ENCODE measurements at regions not wholly inside any gene's neighbourhood (a gene's known extent, or its start where the extent isn't known, plus 50 kb on each side); places are given as distances from the start of the nearest gene placed in this dataset.

DNA sequence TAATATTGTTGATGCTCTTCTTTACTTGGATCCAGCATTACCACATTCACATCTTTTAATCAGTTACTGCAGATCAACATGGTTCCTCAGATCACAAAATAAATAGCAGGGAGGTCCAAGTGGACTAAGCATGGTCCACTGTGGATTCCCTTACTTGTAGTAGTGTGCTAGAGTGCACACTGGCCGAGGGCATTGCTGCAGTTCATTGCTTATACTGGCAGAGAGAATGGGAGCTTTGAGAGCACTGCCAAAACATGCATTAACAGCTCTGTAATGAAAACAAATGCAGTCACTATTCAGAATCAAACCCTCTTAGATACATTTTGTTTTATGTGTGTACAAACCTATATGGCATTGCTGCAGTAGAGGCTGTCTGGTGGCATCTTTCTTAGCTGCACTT is 471.5 kb downstream of the CD109 start:
- Histone ChIP-seq H3K36me3 (ENCODE audit: insufficient read depth, low read length) (no peaks in the 10 kb centered on the region), H3K4me2 (ENCODE audit: low read length) (no peak overlapping the region), H3K4me1 (ENCODE audit: control insufficient read depth, insufficient read depth, low read length) (no peaks in the 10 kb centered on the region), H3K4me3 (ENCODE audit: low read length) (no peak overlapping the region), H3K9ac (ENCODE audit: low read depth, low read length) (no peak overlapping the region), H3K27me3 (ENCODE audit: control insufficient read depth, insufficient read depth, low read length) (peaks cover 4% of the 10 kb centered on the region), H3K9me3 (replicated peaks; ENCODE audit: low read length) (no peaks in the 10 kb centered on the region)

- no peaks in the 10 kb centered on the region for H3K9me3 ChIP-seq (replicated peaks; ENCODE audit: low read length)
- no peaks in the 10 kb centered on the region for H3K4me1 ChIP-seq (ENCODE audit: control insufficient read depth, insufficient read depth, low read length)
- no peak overlapping the region for H3K4me2 ChIP-seq (ENCODE audit: low read length)
- peaks cover 4% of the 10 kb centered on the region for H3K27me3 ChIP-seq (ENCODE audit: control insufficient read depth, insufficient read depth, low read length)
- no peak overlapping the region for H3K4me3 ChIP-seq (ENCODE audit: low read length)
- no peak overlapping the region for H3K9ac ChIP-seq (ENCODE audit: low read depth, low read length)
- H3K36me3 ChIP-seq (ENCODE audit: insufficient read depth, low read length), result no peaks in the 10 kb centered on the region
Observed at GRCh38 chr6:74166849-74167248, 470.8 kb downstream of the CD109 start.

DNA sequence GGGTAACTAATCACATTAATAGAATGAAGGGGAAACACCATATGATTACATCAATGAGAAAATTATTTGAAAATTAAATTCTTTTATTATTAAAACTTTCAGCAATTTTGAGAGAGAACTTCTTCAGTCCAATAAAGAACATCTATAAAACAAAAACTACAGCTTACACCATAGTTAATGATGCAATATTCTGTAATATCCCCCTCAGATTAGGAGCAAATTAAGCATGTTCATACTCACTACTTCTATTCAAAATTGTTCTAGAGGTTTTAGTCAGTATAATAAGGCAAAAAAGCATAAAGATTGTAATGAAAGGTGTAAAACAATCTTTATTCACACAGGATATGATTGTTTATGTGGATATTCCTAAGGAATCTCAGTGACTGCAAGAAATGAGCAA is 465.4 kb downstream of the CD109 start:
- Histone ChIP-seq H3K4me1 (ENCODE audit: control insufficient read depth, insufficient read depth, low read length) (no peaks in the 10 kb centered on the region), H3K9ac (ENCODE audit: low read depth, low read length) (no peak overlapping the region), H3K9me3 (replicated peaks; ENCODE audit: low read length) (no peaks in the 10 kb centered on the region), H3K36me3 (ENCODE audit: insufficient read depth, low read length) (no peaks in the 10 kb centered on the region), H3K4me3 (ENCODE audit: low read length) (no peak overlapping the region), H3K4me2 (ENCODE audit: low read length) (no peak overlapping the region), H3K27me3 (ENCODE audit: control insufficient read depth, insufficient read depth, low read length) (no peaks in the 10 kb centered on the region)

- no peak overlapping the region for H3K4me2 ChIP-seq (ENCODE audit: low read length)
Observed at GRCh38 chr6:74152096-74152675, 456.2 kb downstream of the CD109 start.

DNA sequence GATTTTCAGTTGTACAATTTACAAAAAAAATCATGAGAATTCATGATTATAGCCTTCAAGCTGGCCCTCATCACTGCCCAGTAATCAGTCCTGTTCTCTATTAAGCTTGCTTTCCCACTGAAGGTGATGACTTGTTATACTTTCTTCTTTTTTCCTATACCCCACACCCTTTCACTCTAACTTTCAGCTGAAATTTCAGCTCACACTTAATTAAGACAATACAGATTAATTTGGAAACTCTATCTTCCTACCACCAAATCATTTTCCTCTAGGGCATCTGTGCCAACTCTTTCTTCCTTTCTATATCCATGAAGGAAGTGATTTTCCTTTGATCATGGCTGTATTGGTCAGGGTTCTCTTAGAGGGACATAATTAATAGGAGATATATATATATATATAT is 449.9 kb downstream of the CD109 start:
- Histone ChIP-seq H3K4me1 (ENCODE audit: control insufficient read depth, insufficient read depth, low read length) (no peaks in the 10 kb centered on the region), H3K36me3 (ENCODE audit: insufficient read depth, low read length) (no peaks in the 10 kb centered on the region), H3K27me3 (ENCODE audit: control insufficient read depth, insufficient read depth, low read length) (no peaks in the 10 kb centered on the region), H3K9ac (ENCODE audit: low read depth, low read length) (no peak overlapping the region), H3K9me3 (replicated peaks; ENCODE audit: low read length) (no peaks in the 10 kb centered on the region), H3K4me2 (ENCODE audit: low read length) (no peak overlapping the region), H3K4me3 (ENCODE audit: low read length) (no peak overlapping the region)

More at GRCh38 chr6:74152096-74152675, 456.2 kb downstream of the CD109 start:
- no peak overlapping the region for H3K9ac ChIP-seq (ENCODE audit: low read depth, low read length)
- H3K27me3 ChIP-seq (ENCODE audit: control insufficient read depth, insufficient read depth, low read length), result peaks cover 4% of the 10 kb centered on the region
- no peak overlapping the region for H3K4me3 ChIP-seq (ENCODE audit: low read length)
- no peaks in the 10 kb centered on the region for H3K36me3 ChIP-seq (ENCODE audit: insufficient read depth, low read length)
- H3K4me1 ChIP-seq (ENCODE audit: control insufficient read depth, insufficient read depth, low read length), result no peaks in the 10 kb centered on the region
- H3K9me3 ChIP-seq (replicated peaks; ENCODE audit: low read length), result no peaks in the 10 kb centered on the region

DNA sequence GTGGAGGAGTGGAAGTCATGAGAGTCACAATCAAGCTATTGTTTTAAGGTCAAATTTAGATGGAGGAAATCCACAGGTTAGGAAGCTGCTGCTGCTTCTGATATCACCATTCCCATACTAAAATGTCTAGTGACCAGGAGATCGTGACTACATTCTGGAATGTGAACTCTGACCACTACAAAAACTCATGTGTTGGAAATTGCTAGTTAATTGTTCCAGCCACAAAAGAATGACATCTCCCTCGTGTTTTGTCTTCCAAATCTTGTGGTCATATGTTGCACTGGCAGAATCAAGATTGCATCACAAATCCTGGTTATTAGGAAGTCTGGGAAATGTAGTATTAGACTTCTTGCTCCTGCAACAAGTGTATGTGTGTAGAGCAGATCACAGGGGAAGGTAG is 441.9 kb downstream of the CD109 start:
- Histone ChIP-seq H3K27me3 (ENCODE audit: control insufficient read depth, insufficient read depth, low read length) (no peaks in the 10 kb centered on the region), H3K9ac (ENCODE audit: low read depth, low read length) (no peak overlapping the region), H3K4me3 (ENCODE audit: low read length) (no peak overlapping the region), H3K9me3 (replicated peaks; ENCODE audit: low read length) (no peaks in the 10 kb centered on the region), H3K36me3 (ENCODE audit: insufficient read depth, low read length) (no peaks in the 10 kb centered on the region), H3K4me2 (ENCODE audit: low read length) (no peak overlapping the region), H3K4me1 (ENCODE audit: control insufficient read depth, insufficient read depth, low read length) (no peaks in the 10 kb centered on the region)

GRCh38 chr6:74134327-74134726 is 438.3 kb downstream of the CD109 start:
- Histone ChIP-seq H3K36me3 (ENCODE audit: insufficient read depth, low read length) (no peaks in the 10 kb centered on the region), H3K27me3 (ENCODE audit: control insufficient read depth, insufficient read depth, low read length) (peaks cover 4% of the 10 kb centered on the region), H3K9me3 (replicated peaks; ENCODE audit: low read length) (no peaks in the 10 kb centered on the region), H3K4me1 (ENCODE audit: control insufficient read depth, insufficient read depth, low read length) (no peaks in the 10 kb centered on the region), H3K4me3 (ENCODE audit: low read length) (no peak overlapping the region), H3K9ac (ENCODE audit: low read depth, low read length) (no peak overlapping the region), H3K4me2 (ENCODE audit: low read length) (no peak overlapping the region)

- Histone ChIP-seq H3K9me3 (replicated peaks; ENCODE audit: low read length) (no peaks in the 10 kb centered on the region), H3K4me3 (ENCODE audit: low read length) (no peak overlapping the region), H3K36me3 (ENCODE audit: insufficient read depth, low read length) (no peaks in the 10 kb centered on the region), H3K9ac (ENCODE audit: low read depth, low read length) (no peak overlapping the region), H3K27me3 (ENCODE audit: control insufficient read depth, insufficient read depth, low read length) (peaks cover 10% of the 10 kb centered on the region), H3K4me2 (ENCODE audit: low read length) (no peak overlapping the region), H3K4me1 (ENCODE audit: control insufficient read depth, insufficient read depth, low read length) (no peaks in the 10 kb centered on the region)
Observed at GRCh38 chr6:74133073-74133472, 437.1 kb downstream of the CD109 start.

- no peak overlapping the region for H3K4me2 ChIP-seq (ENCODE audit: low read length)
- no peaks in the 10 kb centered on the region for H3K9me3 ChIP-seq (replicated peaks; ENCODE audit: low read length)
- H3K27me3 ChIP-seq (ENCODE audit: control insufficient read depth, insufficient read depth, low read length), result peaks cover 17% of the 10 kb centered on the region
- no peak overlapping the region for H3K4me3 ChIP-seq (ENCODE audit: low read length)
- H3K9ac ChIP-seq (ENCODE audit: low read depth, low read length), result no peak overlapping the region
- H3K4me1 ChIP-seq (ENCODE audit: control insufficient read depth, insufficient read depth, low read length), result no peaks in the 10 kb centered on the region
- no peaks in the 10 kb centered on the region for H3K36me3 ChIP-seq (ENCODE audit: insufficient read depth, low read length)
Observed at GRCh38 chr6:74130641-74131040, 434.6 kb downstream of the CD109 start.

DNA sequence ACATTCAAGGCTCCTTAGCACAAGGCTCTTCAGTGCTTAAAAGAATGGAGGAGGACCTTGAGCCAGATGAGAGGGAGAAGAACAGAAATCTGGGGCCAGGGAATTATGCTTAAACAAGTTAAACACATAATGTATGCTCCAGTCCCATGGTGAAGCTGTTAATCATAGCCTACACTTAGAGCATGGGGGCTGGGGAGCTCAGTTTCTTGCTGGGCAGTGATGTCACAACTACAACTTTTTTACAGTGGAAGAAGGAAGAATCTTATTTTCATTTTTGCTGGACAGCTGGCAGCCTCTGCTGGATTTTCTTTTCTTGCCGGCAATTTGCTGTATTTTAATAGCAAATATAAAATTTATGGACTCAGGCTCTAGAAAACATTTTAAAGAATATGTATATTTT is 432.5 kb downstream of the CD109 start:
- no peaks in the 10 kb centered on the region for H3K9me3 ChIP-seq (replicated peaks; ENCODE audit: low read length)

GRCh38 chr6:74117113-74117512 is 421.1 kb downstream of the CD109 start:
- H3K9me3 ChIP-seq (replicated peaks; ENCODE audit: low read length), result no peaks in the 10 kb centered on the region
- no peak overlapping the region for H3K4me3 ChIP-seq (ENCODE audit: low read length)
- H3K36me3 ChIP-seq (ENCODE audit: insufficient read depth, low read length), result no peaks in the 10 kb centered on the region
- no peaks in the 10 kb centered on the region for H3K4me1 ChIP-seq (ENCODE audit: control insufficient read depth, insufficient read depth, low read length)
- no peaks in the 10 kb centered on the region for H3K27me3 ChIP-seq (ENCODE audit: control insufficient read depth, insufficient read depth, low read length)
- no peak overlapping the region for H3K9ac ChIP-seq (ENCODE audit: low read depth, low read length)
- H3K4me2 ChIP-seq (ENCODE audit: low read length), result no peak overlapping the region

More for the DNA sequence above, 432.5 kb downstream of the CD109 start:
- Histone ChIP-seq H3K27me3 (ENCODE audit: control insufficient read depth, insufficient read depth, low read length) (peaks cover 17% of the 10 kb centered on the region), H3K36me3 (ENCODE audit: insufficient read depth, low read length) (no peaks in the 10 kb centered on the region), H3K9ac (ENCODE audit: low read depth, low read length) (no peak overlapping the region), H3K4me2 (ENCODE audit: low read length) (no peak overlapping the region), H3K4me1 (ENCODE audit: control insufficient read depth, insufficient read depth, low read length) (no peaks in the 10 kb centered on the region), H3K4me3 (ENCODE audit: low read length) (no peak overlapping the region)

DNA sequence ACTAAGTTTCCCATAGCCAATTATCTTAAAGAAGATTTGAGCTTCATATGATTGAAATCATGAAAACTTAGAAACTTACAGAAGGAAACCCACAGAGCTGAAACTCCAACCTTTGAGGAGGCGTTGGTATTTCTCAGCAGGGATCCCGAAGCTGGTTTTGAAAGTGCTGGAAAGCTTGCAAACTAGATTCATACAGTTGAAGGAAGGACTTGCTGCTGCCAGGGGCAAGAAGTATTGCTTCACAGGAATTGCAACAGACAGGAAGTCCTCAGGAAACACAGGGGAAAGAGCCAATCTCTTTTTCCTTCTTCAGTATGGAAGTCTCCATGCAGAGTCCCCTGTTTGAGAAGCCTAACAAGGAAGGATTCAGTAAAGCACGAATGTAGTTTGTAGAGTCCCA is 419.7 kb downstream of the CD109 start:
- Histone ChIP-seq H3K27me3 (ENCODE audit: control insufficient read depth, insufficient read depth, low read length) (no peaks in the 10 kb centered on the region), H3K36me3 (ENCODE audit: insufficient read depth, low read length) (no peaks in the 10 kb centered on the region), H3K4me3 (ENCODE audit: low read length) (no peak overlapping the region), H3K4me2 (ENCODE audit: low read length) (no peak overlapping the region), H3K4me1 (ENCODE audit: control insufficient read depth, insufficient read depth, low read length) (no peaks in the 10 kb centered on the region), H3K9me3 (replicated peaks; ENCODE audit: low read length) (no peaks in the 10 kb centered on the region), H3K9ac (ENCODE audit: low read depth, low read length) (no peak overlapping the region)
